Liver (tissue), 8 donors: ENCODE measurements at regions not wholly inside any gene's neighbourhood (a gene's known extent, or its start where the extent isn't known, plus 50 kb on each side); places are given as distances from the start of the nearest gene placed in this dataset.

Experiments used
- DNase-seq: peaks from one replicate; pipeline ENCODE4 v3.0.0-alpha.2; 2017; ENCODE audit warnings: low spot score
- H3K27ac ChIP-seq, 2 donors: one replicate each; pipeline ENCODE4 v1.7.0; 2013; ENCODE audit warnings: inconsistent platforms in 2 of 2, low read length in 2 of 2, control low read depth in 1 of 2, low read depth in 1 of 2, mild to moderate bottlenecking in 1 of 2
- H3K27me3 ChIP-seq, 4 donors: one replicate each; pipeline versions ENCODE4 v1.6.1 to v1.7.0; 2013; ENCODE audit warnings: low read length in 3 of 4, inconsistent platforms in 1 of 4, mild to moderate bottlenecking in 1 of 4, moderate library complexity in 1 of 4; ENCODE audit not compliant: control insufficient read depth in 4 of 4, insufficient read depth in 4 of 4
- H3K36me3 ChIP-seq, 4 donors: one replicate each; pipeline versions ENCODE4 v1.6.1 to v1.7.0; 2013; ENCODE audit warnings: low read length in 3 of 4, mild to moderate bottlenecking in 3 of 4, low read depth in 1 of 4, moderate library complexity in 1 of 4; ENCODE audit not compliant: control insufficient read depth in 4 of 4, insufficient read depth in 3 of 4
- H3K4me1 ChIP-seq, 4 donors: one replicate each; pipeline versions ENCODE4 v1.6.1 to v1.7.0; 2013; ENCODE audit warnings: low read length in 3 of 4, mild to moderate bottlenecking in 3 of 4, moderate library complexity in 1 of 4; ENCODE audit not compliant: control insufficient read depth in 4 of 4, insufficient read depth in 4 of 4
- H3K4me3 ChIP-seq, 3 donors: one replicate each; pipeline versions ENCODE4 v1.6.1 to v1.7.0; 2013; ENCODE audit warnings: low read length in 3 of 3, control low read depth in 1 of 3, low read depth in 1 of 3, mild to moderate bottlenecking in 1 of 3
- H3K9ac ChIP-seq, 2 donors: one replicate each; pipeline ENCODE4 v1.7.0; 2013; ENCODE audit warnings: low read length in 2 of 2, mild to moderate bottlenecking in 2 of 2, moderate library complexity in 2 of 2, control low read depth in 1 of 2, low read depth in 1 of 2
- H3K9me3 ChIP-seq, 4 donors: one replicate each; pipeline versions ENCODE4 v1.6.1 to v1.7.0; 2013; ENCODE audit warnings: low read length in 3 of 4; ENCODE audit not compliant: control insufficient read depth in 4 of 4
- EGR1 ChIP-seq, 2 donors: IDR thresholded peaks; 2 replicates each; pipeline ENCODE4 v1.6.1; 2016 to 2018; ENCODE audit warnings: antibody characterized with exemption in 2 of 2, low read depth in 2 of 2
- FOXA1 ChIP-seq: IDR thresholded peaks from 2 replicates; pipeline ENCODE4 v1.6.1; 2016; ENCODE audit warnings: antibody characterized with exemption
- FOXA2 ChIP-seq: IDR thresholded peaks from 2 replicates; pipeline ENCODE4 v1.6.1; 2016; ENCODE audit warnings: antibody characterized with exemption
- GABPA ChIP-seq, 2 donors: IDR thresholded peaks in 1 of 2; conservative IDR thresholded peaks in 1 of 2; 2 replicates each; pipeline ENCODE4 v1.6.1; 2016; ENCODE audit warnings: antibody characterized with exemption in 2 of 2, mild to moderate bottlenecking in 1 of 2, moderate library complexity in 1 of 2
- HNF4A ChIP-seq, 2 donors: conservative IDR thresholded peaks; 2 replicates each; pipeline ENCODE4 v1.6.1; 2016; ENCODE audit warnings: antibody characterized with exemption in 2 of 2, mild to moderate bottlenecking in 2 of 2
- HNF4G ChIP-seq: IDR thresholded peaks from 2 replicates; pipeline ENCODE4 v1.6.1; 2016; ENCODE audit warnings: antibody characterized with exemption
- JUND ChIP-seq, 2 donors: IDR thresholded peaks; 2 replicates each; pipeline ENCODE4 v1.6.1; 2016; ENCODE audit warnings: antibody characterized with exemption in 2 of 2
- NR2F2 ChIP-seq: IDR thresholded peaks from 2 replicates; pipeline ENCODE4 v1.6.1; 2016; ENCODE audit warnings: antibody characterized with exemption
- RAD21 ChIP-seq, 2 donors: IDR thresholded peaks; 2 replicates each; pipeline ENCODE4 v1.6.1; 2016; ENCODE audit warnings: antibody characterized with exemption in 2 of 2, mild to moderate bottlenecking in 2 of 2
- RXRA ChIP-seq, 2 donors: IDR thresholded peaks; 2 replicates each; pipeline ENCODE4 v1.6.1; 2017 to 2018; ENCODE audit warnings: antibody characterized with exemption in 2 of 2, mild to moderate bottlenecking in 1 of 2
- SP1 ChIP-seq: IDR thresholded peaks from 2 replicates; pipeline ENCODE4 v1.6.1; 2018; ENCODE audit warnings: antibody characterized with exemption, mild to moderate bottlenecking
- TAF1 ChIP-seq: conservative IDR thresholded peaks from 2 replicates; pipeline ENCODE4 v1.6.1; 2016; ENCODE audit warnings: antibody characterized with exemption, mild to moderate bottlenecking
- YY1 ChIP-seq: IDR thresholded peaks from 2 replicates; pipeline ENCODE4 v1.6.1; 2016; ENCODE audit warnings: antibody characterized with exemption, mild to moderate bottlenecking
- WGBS: extraction: QIAGEN DNeasy Blood & Tissue Kit; methylation state at CpG from one replicate; pipeline ENCODE4 v1.1.7; 2013; 5-methylcytosine and 5-hydroxymethylcytosine counted together
- TF ChIP-seq, protein P1 (sequence below): IDR thresholded peaks from 2 replicates; pipeline ENCODE4 v1.6.1; 2016; ENCODE audit warnings: antibody characterized with exemption, mild to moderate bottlenecking
- TF ChIP-seq, protein P2 (sequence below): IDR thresholded peaks from 2 replicates; pipeline ENCODE4 v1.6.1; 2016; ENCODE audit warnings: antibody characterized with exemption
- TF ChIP-seq, protein P3 (sequence below): IDR thresholded peaks from 2 replicates; pipeline ENCODE4 v1.6.1; 2016; ENCODE audit warnings: antibody characterized with exemption
- TF ChIP-seq, protein P4 (sequence below): IDR thresholded peaks from 2 replicates; pipeline ENCODE4 v1.6.1; 2016; ENCODE audit warnings: antibody characterized with exemption
- TF ChIP-seq, protein P5 (sequence below): fragments of 150-350 bp; IDR thresholded peaks from 2 replicates; pipeline ENCODE4 v1.5.1; 2017; ENCODE audit warnings: improper control_type of control experiment, low read depth, low read length; ENCODE audit not compliant: missing input control
- donor health status: healthy.
- donor health status: healthy.
- donor health status: healthy.
- donor health status: healthy.
- donor health status: healthy.

DNA sequence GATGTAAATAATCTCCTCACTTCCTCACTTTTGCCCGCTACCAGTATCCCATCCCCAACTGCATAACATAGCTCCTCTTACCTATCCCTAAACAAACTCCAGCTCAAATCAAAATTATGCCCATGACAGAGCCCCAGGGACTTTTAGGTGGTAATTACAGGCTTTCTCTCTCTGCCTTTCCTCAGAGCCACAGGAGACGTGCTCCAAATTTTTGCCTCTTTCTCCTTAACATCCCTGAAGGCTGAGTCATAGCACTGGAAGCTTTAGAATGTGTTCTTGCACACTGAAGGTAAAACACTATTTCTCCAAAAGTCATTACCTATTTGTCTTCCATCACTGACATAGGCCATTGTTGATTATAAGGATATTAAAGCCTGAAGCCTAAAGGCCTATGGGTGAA is 263.5 kb upstream of the PLD5 start:
- TF ChIP-seq RXRA (IDR thresholded peaks at IDR 0.05), result no peak
- no peak for TF ChIP-seq HNF4A (conservative IDR thresholded peaks at IDR 0.05)
- no peak for TF ChIP-seq EGR1 (IDR thresholded peaks at IDR 0.05; ENCODE audit: low read depth in 2 of 2)
- TF ChIP-seq HNF4G, result no peak
- no peaks in the 10 kb centered on the region for H3K4me1 ChIP-seq
- H3K36me3 ChIP-seq, result no peaks in the 10 kb centered on the region
- no peak overlapping the region for H3K9ac ChIP-seq
- DNase-seq, result no peak
- no peaks in the 10 kb centered on the region for H3K9me3 ChIP-seq
- H3K27me3 ChIP-seq, result no peaks in the 10 kb centered on the region
- no peak overlapping the region for H3K4me3 ChIP-seq
- WGBS, result 71% methylated on average over 2 of the region's 2 CpGs
- H3K27ac ChIP-seq, result no peak overlapping the region

DNA sequence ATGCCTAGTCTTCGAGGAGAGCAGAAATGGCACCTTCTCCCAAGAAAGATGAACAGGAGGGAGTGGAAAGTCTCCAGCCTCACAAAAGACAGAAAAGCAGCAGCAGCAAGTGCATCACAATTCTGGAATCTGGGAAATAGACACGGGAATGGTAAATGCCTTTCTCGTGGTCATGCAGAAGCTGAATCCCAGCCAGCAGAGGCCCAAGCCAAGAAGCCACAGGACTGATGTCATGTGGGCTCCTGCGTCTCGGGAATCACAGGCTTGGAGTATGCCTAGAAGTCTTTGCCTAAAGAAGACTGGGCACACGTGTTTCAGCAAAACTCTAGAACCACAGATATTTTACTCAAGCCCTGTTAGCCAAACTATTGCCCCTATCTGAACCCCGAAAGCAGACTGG is 260.3 kb upstream of the PLD5 start:
- WGBS, result 56% methylated on average over 7 of the region's 7 CpGs
- H3K27me3 ChIP-seq, result no peaks in the 10 kb centered on the region
- H3K27ac ChIP-seq, result no peak overlapping the region
- no peaks in the 10 kb centered on the region for H3K4me1 ChIP-seq
- no peaks in the 10 kb centered on the region for H3K36me3 ChIP-seq
- no peak overlapping the region for H3K9ac ChIP-seq
- H3K4me3 ChIP-seq, result no peak overlapping the region
- DNase-seq, result no peak
- TF ChIP-seq EGR1 (IDR thresholded peaks at IDR 0.05; ENCODE audit: low read depth in 2 of 2) (no peak), RXRA (IDR thresholded peaks at IDR 0.05) (no peak), RAD21 (IDR thresholded peaks at IDR 0.05) (no peak), NR2F2 (no peak), FOXA1 (no peak), HNF4G (no peak), HNF4A (conservative IDR thresholded peaks at IDR 0.05) (no peak), FOXA2 (no peak), GABPA (IDR thresholded peaks at IDR 0.05 in 1 of 2, conservative IDR thresholded peaks at IDR 0.05 in 1 of 2) (no peak), SP1 (no peak), YY1 (no peak), TAF1 (no peak), JUND (IDR thresholded peaks at IDR 0.05) (no peak)
- TF ChIP-seq, protein P1, sequence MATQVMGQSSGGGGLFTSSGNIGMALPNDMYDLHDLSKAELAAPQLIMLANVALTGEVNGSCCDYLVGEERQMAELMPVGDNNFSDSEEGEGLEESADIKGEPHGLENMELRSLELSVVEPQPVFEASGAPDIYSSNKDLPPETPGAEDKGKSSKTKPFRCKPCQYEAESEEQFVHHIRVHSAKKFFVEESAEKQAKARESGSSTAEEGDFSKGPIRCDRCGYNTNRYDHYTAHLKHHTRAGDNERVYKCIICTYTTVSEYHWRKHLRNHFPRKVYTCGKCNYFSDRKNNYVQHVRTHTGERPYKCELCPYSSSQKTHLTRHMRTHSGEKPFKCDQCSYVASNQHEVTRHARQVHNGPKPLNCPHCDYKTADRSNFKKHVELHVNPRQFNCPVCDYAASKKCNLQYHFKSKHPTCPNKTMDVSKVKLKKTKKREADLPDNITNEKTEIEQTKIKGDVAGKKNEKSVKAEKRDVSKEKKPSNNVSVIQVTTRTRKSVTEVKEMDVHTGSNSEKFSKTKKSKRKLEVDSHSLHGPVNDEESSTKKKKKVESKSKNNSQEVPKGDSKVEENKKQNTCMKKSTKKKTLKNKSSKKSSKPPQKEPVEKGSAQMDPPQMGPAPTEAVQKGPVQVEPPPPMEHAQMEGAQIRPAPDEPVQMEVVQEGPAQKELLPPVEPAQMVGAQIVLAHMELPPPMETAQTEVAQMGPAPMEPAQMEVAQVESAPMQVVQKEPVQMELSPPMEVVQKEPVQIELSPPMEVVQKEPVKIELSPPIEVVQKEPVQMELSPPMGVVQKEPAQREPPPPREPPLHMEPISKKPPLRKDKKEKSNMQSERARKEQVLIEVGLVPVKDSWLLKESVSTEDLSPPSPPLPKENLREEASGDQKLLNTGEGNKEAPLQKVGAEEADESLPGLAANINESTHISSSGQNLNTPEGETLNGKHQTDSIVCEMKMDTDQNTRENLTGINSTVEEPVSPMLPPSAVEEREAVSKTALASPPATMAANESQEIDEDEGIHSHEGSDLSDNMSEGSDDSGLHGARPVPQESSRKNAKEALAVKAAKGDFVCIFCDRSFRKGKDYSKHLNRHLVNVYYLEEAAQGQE, result no peak
- TF ChIP-seq, protein P2, sequence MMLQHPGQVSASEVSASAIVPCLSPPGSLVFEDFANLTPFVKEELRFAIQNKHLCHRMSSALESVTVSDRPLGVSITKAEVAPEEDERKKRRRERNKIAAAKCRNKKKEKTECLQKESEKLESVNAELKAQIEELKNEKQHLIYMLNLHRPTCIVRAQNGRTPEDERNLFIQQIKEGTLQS, result no peak
- TF ChIP-seq, protein P3, sequence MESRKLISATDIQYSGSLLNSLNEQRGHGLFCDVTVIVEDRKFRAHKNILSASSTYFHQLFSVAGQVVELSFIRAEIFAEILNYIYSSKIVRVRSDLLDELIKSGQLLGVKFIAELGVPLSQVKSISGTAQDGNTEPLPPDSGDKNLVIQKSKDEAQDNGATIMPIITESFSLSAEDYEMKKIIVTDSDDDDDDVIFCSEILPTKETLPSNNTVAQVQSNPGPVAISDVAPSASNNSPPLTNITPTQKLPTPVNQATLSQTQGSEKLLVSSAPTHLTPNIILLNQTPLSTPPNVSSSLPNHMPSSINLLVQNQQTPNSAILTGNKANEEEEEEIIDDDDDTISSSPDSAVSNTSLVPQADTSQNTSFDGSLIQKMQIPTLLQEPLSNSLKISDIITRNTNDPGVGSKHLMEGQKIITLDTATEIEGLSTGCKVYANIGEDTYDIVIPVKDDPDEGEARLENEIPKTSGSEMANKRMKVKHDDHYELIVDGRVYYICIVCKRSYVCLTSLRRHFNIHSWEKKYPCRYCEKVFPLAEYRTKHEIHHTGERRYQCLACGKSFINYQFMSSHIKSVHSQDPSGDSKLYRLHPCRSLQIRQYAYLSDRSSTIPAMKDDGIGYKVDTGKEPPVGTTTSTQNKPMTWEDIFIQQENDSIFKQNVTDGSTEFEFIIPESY, result no peak
- TF ChIP-seq, protein P4, sequence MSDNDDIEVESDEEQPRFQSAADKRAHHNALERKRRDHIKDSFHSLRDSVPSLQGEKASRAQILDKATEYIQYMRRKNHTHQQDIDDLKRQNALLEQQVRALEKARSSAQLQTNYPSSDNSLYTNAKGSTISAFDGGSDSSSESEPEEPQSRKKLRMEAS, result no peak
- TF ChIP-seq, protein P5, sequence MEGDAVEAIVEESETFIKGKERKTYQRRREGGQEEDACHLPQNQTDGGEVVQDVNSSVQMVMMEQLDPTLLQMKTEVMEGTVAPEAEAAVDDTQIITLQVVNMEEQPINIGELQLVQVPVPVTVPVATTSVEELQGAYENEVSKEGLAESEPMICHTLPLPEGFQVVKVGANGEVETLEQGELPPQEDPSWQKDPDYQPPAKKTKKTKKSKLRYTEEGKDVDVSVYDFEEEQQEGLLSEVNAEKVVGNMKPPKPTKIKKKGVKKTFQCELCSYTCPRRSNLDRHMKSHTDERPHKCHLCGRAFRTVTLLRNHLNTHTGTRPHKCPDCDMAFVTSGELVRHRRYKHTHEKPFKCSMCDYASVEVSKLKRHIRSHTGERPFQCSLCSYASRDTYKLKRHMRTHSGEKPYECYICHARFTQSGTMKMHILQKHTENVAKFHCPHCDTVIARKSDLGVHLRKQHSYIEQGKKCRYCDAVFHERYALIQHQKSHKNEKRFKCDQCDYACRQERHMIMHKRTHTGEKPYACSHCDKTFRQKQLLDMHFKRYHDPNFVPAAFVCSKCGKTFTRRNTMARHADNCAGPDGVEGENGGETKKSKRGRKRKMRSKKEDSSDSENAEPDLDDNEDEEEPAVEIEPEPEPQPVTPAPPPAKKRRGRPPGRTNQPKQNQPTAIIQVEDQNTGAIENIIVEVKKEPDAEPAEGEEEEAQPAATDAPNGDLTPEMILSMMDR, result no peak
- no peaks in the 10 kb centered on the region for H3K9me3 ChIP-seq
